ENCODE measurements at regions not wholly inside any gene's neighbourhood (a gene's known extent, or its start where the extent isn't known, plus 50 kb on each side); places are given as distances from the start of the nearest gene placed in this dataset.
"Not testable (repeated sequence)": the region's sequence is repeated elsewhere in the genome, so short reads cannot be mapped to it uniquely, and the experiment has no call there.

DNA sequence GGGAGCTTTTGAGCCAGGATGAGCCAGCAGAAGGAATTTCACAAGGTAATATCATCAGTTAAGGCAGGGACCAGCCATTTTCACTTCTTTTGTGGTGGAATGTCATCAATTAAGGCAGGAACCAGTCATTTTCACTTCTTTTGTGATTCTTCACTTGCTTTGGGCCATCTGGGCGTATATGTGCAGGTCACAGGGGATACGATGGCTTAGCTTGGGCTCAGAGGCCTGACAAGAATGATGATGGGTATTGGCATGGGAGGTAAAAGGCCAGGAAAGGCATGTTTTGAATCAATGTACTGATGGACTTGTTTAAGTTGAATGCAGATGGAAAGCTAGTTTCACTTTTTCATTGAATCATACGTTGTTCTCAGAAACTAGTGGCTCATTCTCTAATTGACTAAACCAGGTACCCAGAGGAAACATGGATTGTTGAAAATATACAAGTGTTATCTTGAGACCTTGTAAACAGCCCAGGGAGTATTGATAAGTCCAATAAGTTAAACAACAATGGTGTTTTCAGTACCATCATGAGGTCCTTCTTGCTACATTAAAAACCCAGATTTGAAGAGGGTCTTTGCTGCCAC, 1672.5 kb upstream of the DDX18 start:
- DNase-seq, result peak; percentile 10

- no peak for DNase-seq
Observed at GRCh38 chr2:116142644-116143227, 1671.8 kb upstream of the DDX18 start.

- no peak for DNase-seq
Observed at GRCh38 chr2:116145031-116145430, 1669.5 kb upstream of the DDX18 start.

DNA sequence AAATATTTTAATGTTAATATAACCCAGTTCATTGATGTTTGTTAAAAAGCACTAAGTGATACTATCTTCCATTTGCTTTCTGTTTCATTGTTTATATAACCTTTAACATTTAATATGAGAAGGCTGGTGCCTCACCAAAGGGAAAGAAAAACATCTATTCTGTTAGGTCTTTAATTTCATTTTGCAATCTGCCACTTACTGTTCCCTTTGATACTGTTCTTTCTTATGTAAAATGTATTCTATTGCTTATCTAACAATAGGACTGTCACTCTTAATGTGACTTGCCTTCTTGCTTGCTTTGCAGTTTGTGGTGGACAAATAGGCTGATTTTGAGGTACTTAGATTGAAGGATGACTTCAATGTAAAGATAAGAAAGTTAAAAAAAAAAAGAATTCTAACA, 1666.1 kb upstream of the DDX18 start:
- DNase-seq, result no peak

GRCh38 chr2:116153729-116154128, 1660.8 kb upstream of the DDX18 start:
- DNase-seq, result no peak

DNA sequence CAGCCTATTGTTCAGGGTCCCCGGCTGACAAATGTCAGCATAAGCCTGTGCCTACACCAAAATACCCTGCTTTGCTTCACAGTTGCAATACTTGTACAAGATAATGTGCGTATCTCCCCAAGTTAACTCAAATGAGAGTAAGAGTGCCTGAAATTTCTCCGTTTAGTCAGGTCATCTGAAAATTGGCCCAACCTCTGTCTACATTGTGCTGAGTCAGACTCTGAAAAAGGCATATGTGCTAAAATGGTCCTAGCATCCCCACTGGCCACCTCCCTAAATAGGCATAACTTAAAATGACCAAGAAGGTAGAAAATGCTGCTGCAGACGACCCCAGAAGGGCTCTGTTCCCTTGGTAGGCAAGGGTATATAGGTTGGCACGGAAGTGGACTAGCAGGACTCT, 1653.8 kb upstream of the DDX18 start:
- no peak for DNase-seq

GRCh38 chr2:116162395-116162794, 1652.1 kb upstream of the DDX18 start:
- DNase-seq, result no peak

DNA sequence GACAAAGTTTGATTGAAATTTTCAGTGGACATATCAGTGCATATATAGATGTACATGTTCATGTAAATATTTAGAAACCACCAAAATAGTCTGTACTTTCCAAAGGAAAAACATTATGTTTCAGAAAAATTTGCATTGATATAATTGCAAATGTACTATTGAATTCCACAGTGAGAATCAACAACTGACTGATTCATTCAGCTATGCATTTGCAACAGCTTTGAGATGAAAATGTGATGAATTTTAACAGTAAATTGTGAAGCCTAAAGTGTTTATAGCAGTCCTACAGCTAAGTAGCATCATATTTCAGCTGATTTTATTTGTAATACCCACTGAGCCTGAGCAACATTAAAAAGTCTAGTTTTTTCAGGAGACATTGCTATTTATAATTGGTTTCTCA, 1647.4 kb upstream of the DDX18 start:
- DNase-seq, result no peak

- no peak for DNase-seq
Observed at GRCh38 chr2:116180072-116180471, 1634.4 kb upstream of the DDX18 start.

DNA sequence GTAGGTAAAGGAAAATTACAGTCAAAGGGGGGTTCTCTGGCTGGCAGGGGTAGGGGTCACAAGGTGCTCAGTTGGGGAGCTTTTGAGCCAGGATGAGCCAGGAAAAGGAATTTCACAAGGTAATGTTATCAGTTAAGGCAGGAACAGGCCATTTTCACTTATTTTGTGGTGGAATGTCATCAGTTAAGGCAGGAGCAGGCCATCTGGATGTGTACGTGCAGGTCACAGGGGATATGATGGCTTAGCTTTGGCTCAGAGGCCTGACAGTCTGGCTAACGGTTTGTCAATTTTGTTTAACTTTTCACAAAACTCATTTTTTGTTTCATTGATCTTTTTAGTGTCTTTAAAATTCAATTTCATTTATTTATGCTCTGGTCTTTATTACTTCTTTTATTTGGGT, 1623.8 kb upstream of the DDX18 start:
- DNase-seq, result not testable (repeated sequence)

- DNase-seq, result no peak
Observed at GRCh38 chr2:116200086-116200485, 1614.4 kb upstream of the DDX18 start.

DNA sequence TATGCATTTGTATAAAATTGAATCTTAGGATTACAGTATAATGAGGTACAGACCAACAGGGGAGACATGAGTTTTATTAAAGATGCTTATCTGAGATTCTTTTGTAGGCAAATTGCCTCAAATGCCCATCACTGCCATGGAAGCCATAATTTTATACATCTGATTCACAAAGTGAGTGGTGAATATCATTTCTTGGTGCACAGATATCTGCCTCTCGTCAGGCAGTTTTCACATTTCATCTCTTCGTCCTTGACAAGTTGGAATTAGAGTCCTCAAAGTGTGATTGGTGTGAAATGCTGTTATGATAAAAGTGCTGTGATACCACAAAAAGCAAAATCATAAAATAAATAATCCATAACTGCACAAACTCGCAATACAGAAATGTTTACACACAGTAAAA, 1602.8 kb upstream of the DDX18 start:
- no peak for DNase-seq

GRCh38 chr2:116222793-116223192, 1591.7 kb upstream of the DDX18 start:
- DNase-seq, result no peak

DNA sequence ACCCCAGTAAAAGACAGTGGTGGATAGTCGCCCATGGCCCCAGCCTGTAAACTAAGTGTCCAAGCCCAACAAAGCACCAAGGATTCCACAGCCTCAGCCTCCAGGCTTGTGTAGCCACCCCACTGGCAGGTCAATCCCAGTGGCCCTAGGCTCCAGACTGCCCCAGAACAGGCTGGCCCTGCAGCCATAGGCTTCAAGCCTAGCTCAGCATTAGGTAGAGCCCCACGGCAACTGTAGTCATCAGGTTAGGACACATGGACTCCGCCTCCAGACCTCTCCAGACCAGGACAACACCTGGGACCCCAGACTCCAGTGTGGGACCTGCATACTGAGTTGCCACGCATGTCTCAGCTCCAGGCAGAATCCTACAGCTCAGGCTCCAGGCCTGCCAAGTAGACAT, 1590.6 kb upstream of the DDX18 start:
- no peak for DNase-seq

DNA sequence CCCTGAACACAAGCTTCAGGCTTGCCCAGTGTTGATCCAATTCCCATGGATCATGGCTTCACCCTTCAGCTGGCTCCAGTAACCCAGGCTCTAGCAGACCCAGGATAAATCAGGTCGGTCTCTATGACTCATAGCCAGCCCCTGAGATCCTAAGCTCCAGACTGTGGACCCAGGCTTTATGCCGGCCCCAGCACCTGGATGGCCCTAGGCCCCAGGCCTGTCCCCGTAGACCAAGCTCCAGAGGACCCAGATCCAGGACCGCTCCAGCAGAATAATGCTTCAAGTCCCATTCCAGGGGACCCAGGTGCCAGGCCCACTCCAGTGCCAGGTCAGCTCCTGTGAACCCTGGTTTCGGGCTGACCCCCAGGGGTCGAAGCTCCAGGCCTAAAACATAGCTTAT, 1589.9 kb upstream of the DDX18 start:
- no peak for DNase-seq

GRCh38 chr2:116238511-116238910, 1576.0 kb upstream of the DDX18 start:
- no peak for DNase-seq

DNA sequence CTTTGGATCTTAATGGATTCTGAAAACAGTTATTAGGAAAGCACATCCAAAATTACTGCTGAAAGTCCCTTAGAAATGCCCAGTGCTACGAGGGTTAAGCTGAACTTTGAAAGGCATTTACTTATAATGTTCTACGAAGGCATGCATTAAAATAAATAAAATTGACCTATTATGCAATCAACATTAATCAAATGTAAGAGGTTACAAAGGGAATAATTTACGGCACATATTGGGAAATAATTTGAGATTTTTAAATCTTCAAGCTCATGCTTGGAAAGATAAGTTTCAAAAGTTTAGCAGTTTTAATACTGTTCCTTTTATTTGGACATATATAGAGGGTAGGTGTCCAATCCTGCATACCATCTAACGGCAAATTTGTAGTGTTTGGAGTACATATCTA, 1564.1 kb upstream of the DDX18 start:
- no peak for DNase-seq

DNA sequence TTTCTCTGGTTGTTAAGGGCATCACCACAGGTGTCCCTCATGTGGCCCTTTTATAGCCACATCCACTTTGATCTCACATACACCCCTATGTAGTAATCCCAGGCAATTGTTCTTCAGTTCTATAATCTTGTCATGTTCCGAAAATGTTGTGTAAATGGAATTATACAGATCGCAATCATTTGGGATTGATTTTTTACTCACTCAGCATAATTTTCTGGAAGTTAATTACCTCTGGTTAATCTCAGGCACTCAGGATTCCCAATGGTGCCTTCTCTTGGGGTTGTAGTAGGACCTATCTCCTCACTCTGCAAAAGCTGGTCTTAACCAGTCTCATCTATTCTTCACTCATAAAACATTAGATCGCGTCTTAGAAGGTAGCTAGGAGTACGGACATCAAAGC, 1549.6 kb upstream of the DDX18 start:
- no peak for DNase-seq

DNA sequence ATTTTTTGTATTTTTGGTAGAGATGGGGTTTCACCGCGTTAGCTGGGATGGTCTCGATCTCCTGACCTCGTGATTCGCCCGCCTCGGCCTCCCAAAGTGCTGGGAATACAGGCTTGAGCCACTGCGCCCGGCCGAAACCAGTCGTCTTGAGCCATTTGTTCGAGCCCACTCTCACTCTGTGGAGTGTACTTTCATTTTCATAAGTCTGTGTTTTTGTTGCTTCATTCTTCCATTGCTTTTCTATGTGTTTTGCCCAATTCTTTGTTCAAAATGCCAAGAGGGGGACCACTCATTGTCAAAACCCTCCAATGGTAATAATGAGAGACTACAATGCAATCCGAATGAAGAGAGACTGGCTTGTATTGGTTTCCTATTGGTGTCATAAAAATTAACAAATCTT, 1545.5 kb upstream of the DDX18 start:
- no peak for DNase-seq

GRCh38 chr2:116304328-116304727, 1510.2 kb upstream of the DDX18 start:
- DNase-seq, result no peak

GRCh38 chr2:116317111-116317510, 1497.4 kb upstream of the DDX18 start:
- no peak for DNase-seq

GRCh38 chr2:116318551-116318950, 1495.9 kb upstream of the DDX18 start:
- DNase-seq, result not testable (repeated sequence)

GRCh38 chr2:116319001-116319400, 1495.5 kb upstream of the DDX18 start:
- no peak for DNase-seq

DNA sequence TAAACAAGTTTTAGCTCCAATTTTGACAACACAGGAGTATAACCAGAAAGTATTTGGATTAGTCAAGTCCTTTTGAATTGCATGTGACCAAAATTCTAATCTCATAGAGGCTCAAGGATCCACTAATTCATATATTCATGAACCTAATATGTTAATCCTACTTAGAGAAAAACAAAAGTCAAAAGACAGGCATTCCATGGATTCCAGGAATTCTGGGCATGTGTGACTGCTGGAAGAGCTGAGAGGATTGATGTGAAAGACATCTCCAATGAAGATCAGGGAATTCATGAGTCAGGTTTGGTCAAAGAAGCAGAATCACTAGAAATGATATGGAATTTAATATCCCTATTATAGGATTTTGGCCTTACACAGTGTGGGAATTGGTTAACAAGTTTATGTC, 1494.6 kb upstream of the DDX18 start:
- DNase-seq, result no peak

- DNase-seq, result no peak
Observed at GRCh38 chr2:116329280-116329679, 1485.2 kb upstream of the DDX18 start.
